HepG2 (cell line): ENCODE measurements at regions not wholly inside any gene's neighbourhood (a gene's known extent, or its start where the extent isn't known, plus 50 kb on each side); places are given as distances from the start of the nearest gene placed in this dataset.

ENCODE experiments used
- CTCF ChIP-seq: sonication (generic); formaldehyde crosslinking; IDR thresholded peaks from 2 replicates; pipeline ENCODE4 v1.5.0; 2020; ENCODE audit warnings: mild to moderate bottlenecking, missing genetic modification reagents, moderate library complexity
- TRIM24 ChIP-seq: sonication (generic); formaldehyde crosslinking; IDR thresholded peaks from 2 replicates; pipeline ENCODE4 v1.8.0; 2022; ENCODE audit warnings: mild to moderate bottlenecking, missing genetic modification reagents
- ZNF354B ChIP-seq: sonication (generic); formaldehyde crosslinking; IDR thresholded peaks from 2 replicates; pipeline ENCODE4 v1.8.0; 2022; ENCODE audit warnings: mild to moderate bottlenecking, missing genetic modification reagents

- TF ChIP-seq TRIM24 (CRISPR knock-in tag) (no peak), CTCF (CRISPR knock-in tag) (no peak), ZNF354B (no peak)
These were observed 181.6 kb downstream of the ABHD5 start for GRCh38 chr3:43872301-43872700.
